Osteoblast (primary cell): ENCODE measurements at regions not wholly inside any gene's neighbourhood (a gene's known extent, or its start where the extent isn't known, plus 50 kb on each side); places are given as distances from the start of the nearest gene placed in this dataset.
"Not testable (repeated sequence)": the region's sequence is repeated elsewhere in the genome, so short reads cannot be mapped to it uniquely, and the experiment has no call there.

Source experiments
- DNase-seq: peaks from one replicate; pipeline ENCODE4 v3.0.0; 2011; ENCODE audit warnings: low spot score, mixed read lengths; ENCODE audit not compliant: insufficient read length; ENCODE audit errors: missing footprints
- H2AFZ ChIP-seq: 2 replicates; pipeline ENCODE4 v1.6.0; 2011; ENCODE audit warnings: mild to moderate bottlenecking, low read length
- H3K27ac ChIP-seq: 2 replicates; pipeline ENCODE4 v1.5.1; 2011; ENCODE audit warnings: mild to moderate bottlenecking, low read depth, low read length, moderate library complexity
- H3K27me3 ChIP-seq: 2 replicates; pipeline ENCODE4 v1.6.0; 2012; ENCODE audit warnings: mild to moderate bottlenecking, control low read depth, inconsistent platforms, low read length, moderate library complexity; ENCODE audit not compliant: insufficient read depth
- H3K36me3 ChIP-seq: 2 replicates; pipeline ENCODE4 v1.5.1; 2011; ENCODE audit warnings: mild to moderate bottlenecking, low read length, control low read depth, moderate library complexity; ENCODE audit not compliant: insufficient read depth
- H3K4me1 ChIP-seq: 2 replicates; pipeline ENCODE4 v1.5.1; 2011; ENCODE audit warnings: mild to moderate bottlenecking, low read length, control low read depth, moderate library complexity; ENCODE audit not compliant: insufficient read depth
- H3K4me2 ChIP-seq: 2 replicates; pipeline ENCODE4 v1.6.0; 2011; ENCODE audit warnings: mild to moderate bottlenecking, low read length; ENCODE audit not compliant: insufficient read depth
- H3K4me3 ChIP-seq: fragments of 200-600 bp; sonication (generic); 3 replicates; pipeline ENCODE4 v1.5.1; 2012; ENCODE audit warnings: mild to moderate bottlenecking, low read length, inconsistent platforms; ENCODE audit not compliant: insufficient read depth
- H3K79me2 ChIP-seq: 2 replicates; pipeline ENCODE4 v1.6.0; 2012; ENCODE audit warnings: mild to moderate bottlenecking, low read length, control low read depth, inconsistent platforms; ENCODE audit not compliant: insufficient read depth
- H3K9me3 ChIP-seq: 2 replicates; pipeline ENCODE4 v1.5.1; 2011; ENCODE audit warnings: low read depth, low read length, control low read depth
- H4K20me1 ChIP-seq: 2 replicates; pipeline ENCODE4 v1.6.0; 2012; ENCODE audit warnings: mild to moderate bottlenecking, low read length, control low read depth; ENCODE audit not compliant: insufficient read depth
- TF ChIP-seq, protein P1 (sequence below): IDR thresholded peaks from 2 replicates; pipeline ENCODE4 v1.5.1; 2011; ENCODE audit warnings: mild to moderate bottlenecking, low read depth, low read length, moderate library complexity; ENCODE audit errors: extremely low read depth

DNA sequence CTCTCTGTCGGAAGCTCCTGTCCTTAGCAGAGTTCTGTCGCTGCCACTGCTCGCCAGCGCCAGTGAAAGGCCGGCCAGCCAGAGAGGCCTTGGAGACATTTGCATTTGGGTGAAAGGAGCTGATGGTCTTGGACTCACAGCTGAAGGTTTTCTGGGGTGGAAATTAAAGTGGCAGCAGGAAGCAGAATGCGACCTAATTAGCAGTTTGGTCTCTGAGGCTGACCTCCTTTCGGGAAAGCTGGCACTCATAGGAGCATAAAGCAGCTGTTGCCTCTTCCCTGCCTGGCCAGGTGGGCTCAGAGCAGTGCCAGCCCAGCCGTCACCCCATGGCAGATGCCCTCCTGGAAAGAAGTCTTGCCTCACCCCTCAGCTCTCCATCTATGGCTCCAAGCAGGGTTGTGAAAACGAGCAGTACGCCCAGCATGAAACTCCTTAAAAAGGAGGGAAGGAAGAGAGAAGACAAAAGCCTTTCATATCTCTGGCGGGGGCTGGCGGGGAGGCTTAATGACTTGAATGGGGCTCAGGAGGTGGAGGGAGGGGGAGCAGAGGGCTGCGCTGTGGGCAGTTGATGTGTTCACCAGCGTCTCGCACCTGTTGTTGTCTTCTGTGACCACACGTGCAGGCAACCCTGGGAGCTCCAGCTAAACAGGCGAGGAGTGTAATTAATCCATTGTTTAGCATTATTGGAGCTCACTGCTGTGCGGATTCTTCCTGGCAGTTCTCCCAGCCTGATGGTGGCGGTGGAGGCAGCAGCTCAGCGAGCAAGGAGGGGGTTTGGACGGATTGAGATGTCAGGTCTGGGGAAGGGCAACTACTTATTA is 264.0 kb downstream of the MID1IP1 start:
- Histone ChIP-seq H3K27ac (no peak overlapping the region), H3K4me2 (no peak overlapping the region)

DNA sequence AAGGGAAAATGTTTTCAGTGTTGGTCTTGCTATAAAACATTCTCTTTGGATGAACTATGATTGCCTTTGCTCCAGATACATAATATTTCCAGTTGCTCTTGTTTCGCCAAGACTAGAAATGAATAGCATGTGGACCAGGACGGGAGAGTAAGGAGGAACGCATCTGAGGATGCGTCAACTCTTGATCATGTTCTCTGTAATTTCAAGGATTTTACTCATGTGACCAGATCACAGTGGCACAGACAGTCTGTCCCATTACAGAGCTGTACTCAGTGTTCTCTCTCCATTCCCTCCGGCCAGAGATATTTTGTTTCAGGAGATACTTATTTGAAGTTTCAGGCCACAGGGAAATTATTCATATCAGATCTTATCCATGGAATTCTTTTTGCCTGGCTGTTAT is 266.6 kb downstream of the MID1IP1 start:
- Histone ChIP-seq H3K27ac (no peak overlapping the region), H4K20me1 (no peaks in the 10 kb centered on the region), H3K4me2 (no peak overlapping the region), H3K9me3 (no peaks in the 10 kb centered on the region), H3K4me1 (no peaks in the 10 kb centered on the region), H3K27me3 (peaks cover 19% of the 10 kb centered on the region), H3K4me3 (no peak overlapping the region), H3K79me2 (no peaks in the 10 kb centered on the region), H2AFZ (no peak overlapping the region), H3K36me3 (no peaks in the 10 kb centered on the region)
- no peak for DNase-seq
- TF ChIP-seq, protein P1, sequence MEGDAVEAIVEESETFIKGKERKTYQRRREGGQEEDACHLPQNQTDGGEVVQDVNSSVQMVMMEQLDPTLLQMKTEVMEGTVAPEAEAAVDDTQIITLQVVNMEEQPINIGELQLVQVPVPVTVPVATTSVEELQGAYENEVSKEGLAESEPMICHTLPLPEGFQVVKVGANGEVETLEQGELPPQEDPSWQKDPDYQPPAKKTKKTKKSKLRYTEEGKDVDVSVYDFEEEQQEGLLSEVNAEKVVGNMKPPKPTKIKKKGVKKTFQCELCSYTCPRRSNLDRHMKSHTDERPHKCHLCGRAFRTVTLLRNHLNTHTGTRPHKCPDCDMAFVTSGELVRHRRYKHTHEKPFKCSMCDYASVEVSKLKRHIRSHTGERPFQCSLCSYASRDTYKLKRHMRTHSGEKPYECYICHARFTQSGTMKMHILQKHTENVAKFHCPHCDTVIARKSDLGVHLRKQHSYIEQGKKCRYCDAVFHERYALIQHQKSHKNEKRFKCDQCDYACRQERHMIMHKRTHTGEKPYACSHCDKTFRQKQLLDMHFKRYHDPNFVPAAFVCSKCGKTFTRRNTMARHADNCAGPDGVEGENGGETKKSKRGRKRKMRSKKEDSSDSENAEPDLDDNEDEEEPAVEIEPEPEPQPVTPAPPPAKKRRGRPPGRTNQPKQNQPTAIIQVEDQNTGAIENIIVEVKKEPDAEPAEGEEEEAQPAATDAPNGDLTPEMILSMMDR: no peak

More for the DNA sequence above, 264.0 kb downstream of the MID1IP1 start:
- H4K20me1 ChIP-seq: no peaks in the 10 kb centered on the region
- no peak overlapping the region for H2AFZ ChIP-seq
- H3K4me3 ChIP-seq: no peak overlapping the region
- H3K79me2 ChIP-seq: no peaks in the 10 kb centered on the region
- no peak for DNase-seq
- no peaks in the 10 kb centered on the region for H3K9me3 ChIP-seq
- H3K27me3 ChIP-seq: peaks cover 14% of the 10 kb centered on the region
- no peaks in the 10 kb centered on the region for H3K4me1 ChIP-seq
- H3K36me3 ChIP-seq: no peaks in the 10 kb centered on the region
- TF ChIP-seq, protein P1: no peak

DNA sequence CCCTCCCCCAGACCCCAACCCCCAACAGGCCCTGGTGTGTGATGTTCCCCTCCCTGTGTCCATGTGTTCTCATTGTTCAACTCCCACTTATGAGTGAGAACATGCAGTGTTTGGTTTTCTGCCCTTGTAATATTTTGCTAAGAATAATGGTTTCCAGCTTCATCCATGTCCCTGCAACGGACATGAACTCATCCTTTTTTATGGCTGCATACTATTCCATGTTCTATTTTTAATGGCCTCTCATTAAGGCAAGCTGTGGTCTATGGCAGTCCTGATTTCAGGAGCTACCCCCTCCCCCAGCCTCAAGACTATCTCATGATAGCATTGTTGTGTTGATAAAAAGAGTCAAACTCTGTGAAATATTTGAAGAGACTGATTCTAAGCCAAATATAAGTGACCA is 267.4 kb downstream of the MID1IP1 start:
- peaks cover 19% of the 10 kb centered on the region for H3K27me3 ChIP-seq
- H3K27ac ChIP-seq, H3K4me1 ChIP-seq, H3K9me3 ChIP-seq, H3K36me3 ChIP-seq, H2AFZ ChIP-seq, H3K4me3 ChIP-seq, H3K79me2 ChIP-seq, H3K4me2 ChIP-seq, DNase-seq, H4K20me1 ChIP-seq: not testable (repeated sequence)

DNA sequence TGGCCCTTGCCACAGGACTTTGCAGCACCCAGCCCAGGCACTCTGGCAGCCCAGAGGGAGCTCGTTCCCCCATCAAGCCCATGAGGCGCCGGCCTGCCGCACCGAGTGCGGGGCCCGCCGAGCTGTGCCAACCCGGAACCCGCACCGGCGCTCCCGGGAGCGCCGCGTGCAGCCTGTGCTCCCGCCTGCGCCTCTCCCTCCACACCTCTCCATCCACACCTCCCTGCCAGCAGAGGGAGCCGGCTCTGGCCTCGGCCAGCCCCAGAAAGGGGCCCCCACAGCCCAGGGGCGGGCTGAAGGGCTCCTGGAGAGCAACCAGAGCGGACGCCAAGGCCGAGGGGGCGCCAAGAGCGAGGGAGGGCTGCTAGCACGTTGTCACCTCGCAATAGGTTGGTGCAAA is 268.8 kb downstream of the MID1IP1 start:
- Histone ChIP-seq H3K4me3 (no peak overlapping the region), H3K4me1 (no peaks in the 10 kb centered on the region), H2AFZ (no peak overlapping the region), H4K20me1 (no peaks in the 10 kb centered on the region), H3K9me3 (no peaks in the 10 kb centered on the region), H3K27ac (no peak overlapping the region), H3K27me3 (peaks cover 16% of the 10 kb centered on the region), H3K4me2 (no peak overlapping the region), H3K36me3 (no peaks in the 10 kb centered on the region), H3K79me2 (no peaks in the 10 kb centered on the region)
- no peak for DNase-seq
- TF ChIP-seq, protein P1: no peak
